GM21447 (cell line): ENCODE measurements at regions not wholly inside any gene's neighbourhood (a gene's known extent, or its start where the extent isn't known, plus 50 kb on each side); places are given as distances from the start of the nearest gene placed in this dataset.
"Not testable (repeated sequence)": the region's sequence is repeated elsewhere in the genome, so short reads cannot be mapped to it uniquely, and the experiment has no call there.

Source experiments
- ATAC-seq: cut with Tn5 transposase; IDR thresholded peaks from one replicate; pipeline ENCODE4 v1.9.1; 2021; ENCODE audit not compliant: unreplicated experiment

GRCh38 chr16:86072328-86073102, 173.6 kb downstream of the IRF8 start:
- ATAC-seq, result no peak

- ATAC-seq, result no peak
Measured at GRCh38 chr16:86073103-86073625, 174.2 kb downstream of the IRF8 start.

GRCh38 chr16:86073763-86074493, 175.0 kb downstream of the IRF8 start:
- ATAC-seq, result no peak

- no peak for ATAC-seq
Measured at GRCh38 chr16:86074651-86075487, 175.9 kb downstream of the IRF8 start.

GRCh38 chr16:86075488-86075785, 176.5 kb downstream of the IRF8 start:
- no peak for ATAC-seq

- no peak for ATAC-seq
Measured at GRCh38 chr16:86075839-86076440, 177.0 kb downstream of the IRF8 start.

GRCh38 chr16:86076606-86077005, 177.6 kb downstream of the IRF8 start:
- ATAC-seq, result no peak

GRCh38 chr16:86077243-86077940, 178.4 kb downstream of the IRF8 start:
- ATAC-seq, result no peak

GRCh38 chr16:86078121-86078600, 179.2 kb downstream of the IRF8 start:
- no peak for ATAC-seq

- not testable (repeated sequence) for ATAC-seq
Measured at GRCh38 chr16:86078711-86079110, 179.7 kb downstream of the IRF8 start.

GRCh38 chr16:86079255-86079885, 180.4 kb downstream of the IRF8 start:
- ATAC-seq, result no peak

GRCh38 chr16:86080131-86080875, 181.3 kb downstream of the IRF8 start:
- ATAC-seq, result no peak

GRCh38 chr16:86080982-86081381, 182.0 kb downstream of the IRF8 start:
- no peak for ATAC-seq

GRCh38 chr16:86082418-86083030, 183.6 kb downstream of the IRF8 start:
- no peak for ATAC-seq

GRCh38 chr16:86083382-86084002, 184.5 kb downstream of the IRF8 start:
- ATAC-seq, result no peak

GRCh38 chr16:86085161-86085611, 186.2 kb downstream of the IRF8 start:
- ATAC-seq, result no peak

GRCh38 chr16:86085795-86086194, 186.8 kb downstream of the IRF8 start:
- no peak for ATAC-seq

- ATAC-seq, result no peak
Measured at GRCh38 chr16:86086471-86086870, 187.5 kb downstream of the IRF8 start.
